ENCODE measurements at regions not wholly inside any gene's neighbourhood (a gene's known extent, or its start where the extent isn't known, plus 50 kb on each side); places are given as distances from the start of the nearest gene placed in this dataset.

DNA sequence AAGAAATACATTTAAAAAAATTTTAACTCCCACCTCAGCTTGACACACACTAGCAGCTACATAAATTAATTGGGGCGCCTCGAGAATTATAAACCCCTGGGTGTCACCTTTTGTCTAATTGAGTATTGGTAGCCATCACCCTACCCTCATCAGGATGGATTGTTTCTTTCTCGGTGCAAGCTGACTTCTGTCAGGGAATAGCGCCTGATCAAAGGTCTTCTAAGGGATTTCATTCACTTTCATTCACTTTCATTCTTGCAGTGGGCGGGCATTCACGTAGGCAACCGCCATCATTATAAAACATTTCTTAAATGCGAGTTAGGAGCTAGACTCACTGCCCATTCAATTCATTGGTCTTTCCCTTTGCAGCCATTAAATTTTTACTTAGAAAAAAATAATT, 239.2 kb upstream of the SASH1 start:
- H3K14ac ChIP-seq (ENCODE audit: insufficient read length), result no peak overlapping the region
- H3K4me3 ChIP-seq (ENCODE audit: extremely low read depth in 1 of 4, insufficient read depth in 2 of 4, low read depth in 3 of 4, low read length in 4 of 4), result no peak overlapping the region
- no peak overlapping the region for H3K4ac ChIP-seq (replicated peaks; ENCODE audit: insufficient read length, low read depth, low read length)
- WGBS, 2 experiments (ENCODE audit: extremely low coverage in 1 of 2, insufficient coverage in 1 of 2, insufficient read length in 1 of 2, insufficient replicate concordance in 2 of 2, low coverage in 1 of 2, low lambda C conversion rate in 2 of 2, missing lambda C conversion rate in 1 of 2), result 94% methylated on average over 8 of the region's 8 CpGs; no CpG with 5 or more reads in 1 of the 2 experiments
- H3K23me2 ChIP-seq (ENCODE audit: low read depth, low read length), result no peaks in the 10 kb centered on the region
- no peak overlapping the region for H2BK20ac ChIP-seq (ENCODE audit: low read length)
- H3K23ac ChIP-seq (ENCODE audit: insufficient read length), result no peak overlapping the region
- no peak overlapping the region for H2BK5ac ChIP-seq (ENCODE audit: low read depth, low read length)
- ChIA-PET POLR2A (ENCODE audit: partially characterized antibody) (no interaction called here), CTCF (ENCODE audit: partially characterized antibody) (interaction anchor here (1.1 to 1.5 kb wide), 2 partner anchors 8 to 62 kb away, joined by 3 to 4 read pairs; no protein-coding TSS in a partner anchor)
- no peaks in the 10 kb centered on the region for H4K20me1 ChIP-seq (replicated peaks in 1 of 2; ENCODE audit: control insufficient read depth in 1 of 2, insufficient read depth in 2 of 2, low read length in 2 of 2)
- H3K9ac ChIP-seq (replicated peaks in 1 of 4; ENCODE audit: extremely low read depth in 1 of 4, low read depth in 3 of 4, low read length in 3 of 4), result no peak overlapping the region
- no peaks in the 10 kb centered on the region for H3K79me2 ChIP-seq (ENCODE audit: control insufficient read depth in 1 of 2, insufficient read depth in 2 of 2, low read length in 2 of 2)
- no peak overlapping the region for H2BK120ac ChIP-seq (replicated peaks; ENCODE audit: low read depth, low read length)
- no peaks in the 10 kb centered on the region for H3K79me1 ChIP-seq (ENCODE audit: low read depth, low read length)
- no peak overlapping the region for H2AK5ac ChIP-seq (ENCODE audit: low read depth, low read length)
- no peak for FAIRE-seq
- H3K4me1 ChIP-seq (replicated peaks in 1 of 4; ENCODE audit: control insufficient read depth in 3 of 4, insufficient read depth in 4 of 4, low read length in 3 of 4), result no peaks in the 10 kb centered on the region
- TF ChIP-seq EP300 (IDR thresholded peaks at IDR 0.05; ENCODE audit: borderline replicate concordance in 1 of 2, low read depth in 2 of 2, low read length in 2 of 2) (no peak), GTF2F1 (IDR thresholded peaks at IDR 0.05; ENCODE audit: borderline replicate concordance, low read depth, low read length) (no peak), KDM5A (IDR thresholded peaks at IDR 0.05; ENCODE audit: low read length) (no peak), NANOG (IDR thresholded peaks at IDR 0.05; ENCODE audit: insufficient read depth, low read depth, low read length, poor library complexity, severe bottlenecking) (no peak), CHD2 (IDR thresholded peaks at IDR 0.05; ENCODE audit: low read length) (no peak), TAF1 (IDR thresholded peaks at IDR 0.05; ENCODE audit: low read depth, low read length) (no peak), EGR1 (IDR thresholded peaks at IDR 0.05; ENCODE audit: borderline replicate concordance, low read depth, low read length) (no peak), CHD1 (IDR thresholded peaks at IDR 0.05; ENCODE audit: low read depth, low read length) (no peak)
- TF ChIP-seq, protein P1, sequence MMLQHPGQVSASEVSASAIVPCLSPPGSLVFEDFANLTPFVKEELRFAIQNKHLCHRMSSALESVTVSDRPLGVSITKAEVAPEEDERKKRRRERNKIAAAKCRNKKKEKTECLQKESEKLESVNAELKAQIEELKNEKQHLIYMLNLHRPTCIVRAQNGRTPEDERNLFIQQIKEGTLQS (IDR thresholded peaks at IDR 0.05; ENCODE audit: insufficient read depth, low read depth, low read length), result no peak
- TF ChIP-seq, protein P2, sequence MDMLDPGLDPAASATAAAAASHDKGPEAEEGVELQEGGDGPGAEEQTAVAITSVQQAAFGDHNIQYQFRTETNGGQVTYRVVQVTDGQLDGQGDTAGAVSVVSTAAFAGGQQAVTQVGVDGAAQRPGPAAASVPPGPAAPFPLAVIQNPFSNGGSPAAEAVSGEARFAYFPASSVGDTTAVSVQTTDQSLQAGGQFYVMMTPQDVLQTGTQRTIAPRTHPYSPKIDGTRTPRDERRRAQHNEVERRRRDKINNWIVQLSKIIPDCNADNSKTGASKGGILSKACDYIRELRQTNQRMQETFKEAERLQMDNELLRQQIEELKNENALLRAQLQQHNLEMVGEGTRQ (IDR thresholded peaks at IDR 0.05; ENCODE audit: low read length), result no peak
- H3K27ac ChIP-seq (ENCODE audit: low read depth, low read length), result no peak overlapping the region
- H3K9me3 ChIP-seq (ENCODE audit: insufficient read depth in 2 of 2, low read depth in 1 of 2, low read length in 1 of 2), result no peaks in the 10 kb centered on the region
- no peak overlapping the region for H2BK15ac ChIP-seq (ENCODE audit: low read length)
- DNase-seq (ENCODE audit: low read depth in 1 of 2, low spot score in 2 of 2), result no peak
- H4K5ac ChIP-seq (ENCODE audit: insufficient read length, low read depth, low read length), result no peak overlapping the region
- no peak overlapping the region for H2AFZ ChIP-seq (ENCODE audit: low read length)
- H3K56ac ChIP-seq (replicated peaks; ENCODE audit: insufficient read length, low read depth, low read length), result no peak overlapping the region
- no peaks in the 10 kb centered on the region for H3K27me3 ChIP-seq (replicated peaks in 1 of 4; ENCODE audit: control insufficient read depth in 3 of 4, extremely low read depth in 1 of 4, insufficient read depth in 3 of 4, low read length in 3 of 4)
- H3K36me3 ChIP-seq (ENCODE audit: control insufficient read depth in 2 of 4, insufficient read depth in 4 of 4, low read length in 3 of 4), result no peaks in the 10 kb centered on the region
- no peak overlapping the region for H3K4me2 ChIP-seq (ENCODE audit: insufficient read depth in 1 of 2, low read depth in 2 of 2, low read length in 2 of 2)
- no peak overlapping the region for H4K91ac ChIP-seq (replicated peaks; ENCODE audit: insufficient read length, low read length)
- no peak overlapping the region for H2BK12ac ChIP-seq (ENCODE audit: low read depth, low read length)
- no peak overlapping the region for H4K8ac ChIP-seq (ENCODE audit: extremely low read depth, insufficient read depth, low read length)
- H3K18ac ChIP-seq (ENCODE audit: extremely low read depth, low read length), result no peak overlapping the region

Measured in H1 (cell line).